ENCODE measurements at regions not wholly inside any gene's neighbourhood (a gene's known extent, or its start where the extent isn't known, plus 50 kb on each side); places are given as distances from the start of the nearest gene placed in this dataset.
"Not testable (repeated sequence)": the region's sequence is repeated elsewhere in the genome, so short reads cannot be mapped to it uniquely, and the experiment has no call there.

DNA sequence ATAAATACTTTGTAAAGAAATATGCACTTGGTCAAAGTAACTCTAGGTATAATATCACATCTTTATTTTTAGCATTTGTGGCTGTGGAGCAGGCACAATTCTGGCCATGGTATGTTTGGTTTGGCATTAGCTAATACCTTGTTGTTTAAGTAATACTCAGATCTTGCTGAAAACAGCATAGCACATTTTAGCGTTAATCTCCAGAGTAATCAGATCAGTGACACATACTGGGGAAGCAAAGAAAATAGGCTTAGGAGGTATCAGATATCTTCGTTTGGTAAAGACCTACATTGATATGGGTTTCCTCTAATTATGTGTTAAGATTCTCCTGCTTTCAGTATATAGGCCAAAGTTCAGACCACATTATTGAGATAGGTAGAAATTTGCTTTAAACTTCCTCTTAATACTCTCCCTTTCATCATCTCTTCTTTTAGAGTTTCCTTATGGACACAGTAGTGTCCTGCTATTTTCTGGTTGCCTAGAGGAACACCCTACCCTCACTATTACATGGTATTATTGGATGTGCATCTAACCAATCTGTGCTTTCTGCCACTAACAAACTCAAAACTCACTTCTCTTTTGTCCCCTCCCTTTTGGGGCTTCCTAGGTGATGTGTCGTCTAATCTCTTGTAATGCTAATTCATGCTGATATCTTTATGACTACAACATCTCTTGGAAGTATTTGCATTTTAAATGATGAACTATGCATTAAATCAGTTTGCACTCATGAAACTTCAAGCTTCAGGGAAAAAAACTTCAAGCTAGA lies 437.3 kb upstream of the ADAMTSL1 start:
- DNase-seq = no peak

DNA sequence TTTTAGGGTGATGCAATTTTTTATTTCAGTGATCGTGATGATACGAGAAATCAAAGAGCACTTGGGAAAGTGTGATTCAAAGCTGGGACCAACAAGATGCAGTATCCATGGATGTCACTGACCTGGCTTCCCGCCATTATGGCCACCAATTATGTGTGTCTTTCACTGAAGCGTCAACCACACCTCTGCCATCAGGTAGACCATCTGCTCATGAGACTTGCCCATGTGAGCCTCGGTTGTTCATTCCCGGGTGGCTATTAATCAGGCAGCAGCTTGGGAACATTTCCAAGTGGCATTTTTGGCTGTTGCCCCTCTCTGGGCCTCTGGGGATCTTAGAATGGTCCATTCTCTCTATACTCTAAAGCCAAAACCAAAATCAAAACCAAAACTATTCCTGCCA lies 436.0 kb upstream of the ADAMTSL1 start:
- no peak for DNase-seq

DNA sequence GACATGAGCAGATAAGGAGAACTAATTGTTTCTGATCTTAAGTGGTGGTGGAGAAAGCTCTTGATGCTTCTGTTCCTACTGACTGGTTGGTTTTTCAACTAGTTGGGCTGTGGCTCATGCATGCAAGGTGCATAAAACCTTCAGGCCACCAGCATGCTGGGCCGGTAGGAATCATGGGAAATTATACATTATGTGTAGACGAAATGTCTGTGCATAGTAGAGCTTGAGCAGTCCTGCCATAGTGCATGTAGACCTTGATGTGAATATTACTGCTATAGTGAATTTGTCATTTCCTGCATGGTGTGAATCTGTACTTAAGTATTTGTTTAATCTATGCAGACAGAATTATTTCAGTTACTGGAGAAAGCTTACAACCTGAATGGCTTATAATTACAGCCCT lies 433.6 kb upstream of the ADAMTSL1 start:
- DNase-seq = no peak

DNA sequence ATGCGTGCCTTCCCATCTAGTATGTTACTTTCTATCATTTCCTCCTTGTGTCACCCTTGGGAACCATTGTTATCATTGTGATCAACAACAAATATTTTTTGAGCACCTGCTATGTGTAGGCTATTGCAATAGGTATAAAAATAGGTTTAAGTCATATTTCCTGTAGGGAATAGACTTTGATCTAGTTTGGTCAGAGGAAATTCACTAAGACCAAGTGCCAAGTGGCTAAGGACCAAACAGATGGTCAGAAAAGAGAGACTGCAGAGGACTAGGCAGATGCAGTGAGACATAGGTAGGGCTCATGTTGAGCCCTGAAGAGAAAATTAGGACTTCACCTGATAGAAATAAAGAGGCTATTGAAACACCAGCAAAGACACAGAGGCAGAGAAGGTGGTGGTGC lies 430.0 kb upstream of the ADAMTSL1 start:
- DNase-seq = no peak

DNA sequence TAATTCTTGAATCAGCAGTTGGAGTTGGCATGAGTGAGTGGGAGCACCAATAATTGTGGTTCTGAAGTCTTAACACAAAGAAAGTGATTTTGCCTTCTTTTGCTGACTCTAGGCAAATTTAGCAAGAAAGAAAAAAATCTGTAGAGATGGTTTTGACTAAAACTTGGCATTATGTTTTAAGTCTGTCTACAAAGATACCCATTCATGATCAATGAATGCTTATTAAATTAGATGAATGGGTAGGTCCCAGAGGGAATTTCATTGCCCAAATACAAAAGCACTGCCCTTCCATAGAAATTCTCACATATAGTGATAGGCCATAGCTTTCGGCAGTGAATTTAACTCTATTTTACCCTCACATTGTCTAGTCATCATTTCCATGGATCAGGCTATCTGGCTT lies 428.6 kb upstream of the ADAMTSL1 start:
- no peak for DNase-seq

DNA sequence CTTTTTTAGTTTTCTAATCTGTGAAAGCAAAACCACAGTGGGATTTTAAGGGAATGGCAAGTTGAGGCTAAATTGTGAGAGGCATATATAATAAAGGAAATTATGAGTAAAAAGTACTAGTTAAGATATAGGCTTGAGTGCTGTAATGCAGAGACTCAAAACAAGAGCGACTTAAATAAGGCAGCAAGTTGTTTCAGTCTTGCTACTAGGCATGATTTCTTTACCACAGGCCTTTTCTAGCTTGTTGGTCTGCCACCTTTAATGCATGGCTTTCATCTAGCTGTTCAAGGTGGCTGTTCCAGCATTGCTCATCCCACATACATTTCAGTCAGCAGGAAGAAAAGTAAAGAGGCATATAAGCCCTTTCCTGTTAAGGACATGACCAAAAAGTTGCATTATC lies 427.9 kb upstream of the ADAMTSL1 start:
- no peak for DNase-seq

DNA sequence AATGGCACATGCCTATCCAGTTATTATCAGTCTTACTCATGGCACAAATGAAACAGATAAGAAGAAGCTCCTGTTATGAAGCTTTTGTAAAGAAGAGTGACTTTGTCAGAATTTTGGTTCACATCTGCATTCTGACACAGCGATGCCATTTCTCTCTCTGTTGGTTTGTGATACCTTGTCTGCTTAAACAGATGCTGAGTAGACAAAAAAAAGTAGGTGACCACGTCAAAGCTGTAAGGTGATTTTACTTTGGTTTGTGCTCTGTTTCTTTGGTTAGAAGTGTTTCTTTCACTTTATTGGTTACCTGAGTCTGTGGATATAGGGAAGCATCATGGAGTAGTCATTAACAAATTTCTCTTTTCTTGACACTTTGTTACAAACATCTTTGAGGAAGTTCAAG lies 422.3 kb upstream of the ADAMTSL1 start:
- no peak for DNase-seq

DNA sequence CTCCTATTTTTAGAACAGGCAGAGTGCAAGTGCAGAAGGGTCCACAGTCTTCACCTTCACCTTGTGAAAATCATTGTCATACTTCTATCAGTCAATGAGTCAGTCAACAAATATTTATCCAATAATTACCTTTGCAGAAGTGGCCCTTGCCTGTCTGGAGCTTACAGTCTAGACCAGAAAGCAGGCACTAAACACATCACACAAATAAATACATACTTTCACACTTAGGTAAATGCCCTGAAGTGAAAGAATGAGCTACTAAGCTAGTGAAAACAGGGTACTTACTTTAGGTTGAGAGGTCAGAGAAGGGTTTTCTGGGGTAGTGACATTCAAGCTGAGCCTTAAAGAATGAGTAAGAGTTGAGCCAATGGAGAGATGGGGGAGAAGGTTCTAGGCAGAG lies 421.9 kb upstream of the ADAMTSL1 start:
- DNase-seq = no peak

DNA sequence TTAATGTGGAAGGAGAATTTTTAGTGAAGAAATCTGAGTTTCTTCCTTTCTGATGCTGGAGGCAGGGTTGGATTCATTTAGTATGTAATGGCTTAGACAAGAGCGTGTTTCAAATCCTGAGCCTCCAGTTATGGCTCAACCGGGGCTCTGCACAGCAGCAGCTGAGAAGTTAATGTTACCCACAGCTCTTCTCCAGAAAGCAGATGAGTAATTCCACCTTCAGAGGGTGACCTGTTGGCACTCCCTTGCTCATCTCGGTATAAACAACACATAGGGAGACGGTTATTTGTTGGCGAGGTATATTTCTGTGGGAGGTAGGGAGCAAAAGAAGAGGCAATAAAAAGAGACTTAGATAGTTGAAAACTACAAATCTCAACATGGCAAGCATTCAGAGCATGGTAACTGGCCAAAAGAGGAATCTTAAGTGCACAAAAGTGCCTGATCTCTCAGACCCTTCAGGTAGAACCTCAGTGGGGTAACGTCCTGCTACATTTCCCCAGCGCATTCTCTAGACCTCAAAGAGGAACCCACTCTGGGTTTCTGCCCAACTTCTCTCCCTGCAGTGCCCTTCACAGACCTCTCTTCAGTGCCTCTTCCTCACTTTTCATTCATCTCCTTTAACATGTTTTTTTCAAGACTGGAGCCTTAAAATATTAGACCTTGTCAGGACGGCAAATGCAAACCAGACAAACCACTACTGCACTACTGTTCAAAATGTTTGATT lies 417.5 kb upstream of the ADAMTSL1 start:
- DNase-seq = no peak

DNA sequence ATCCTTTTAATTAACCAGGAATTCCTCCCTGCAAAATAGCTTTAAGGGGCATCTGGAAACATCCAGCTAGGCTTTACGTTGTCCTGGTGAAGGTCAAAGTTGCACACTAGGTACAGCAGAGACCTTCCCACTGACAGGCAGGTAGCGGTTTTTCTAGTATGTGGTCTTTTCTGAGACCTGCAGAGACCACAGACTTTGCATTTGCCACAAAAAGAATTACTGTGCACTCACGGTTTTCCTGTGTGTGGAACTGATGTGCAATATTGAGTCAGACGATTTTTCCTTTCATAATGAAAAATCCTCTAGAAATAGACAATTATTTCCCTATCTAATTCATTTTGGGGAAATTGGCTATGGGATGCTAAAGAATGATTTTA lies 417.0 kb upstream of the ADAMTSL1 start:
- no peak for DNase-seq

DNA sequence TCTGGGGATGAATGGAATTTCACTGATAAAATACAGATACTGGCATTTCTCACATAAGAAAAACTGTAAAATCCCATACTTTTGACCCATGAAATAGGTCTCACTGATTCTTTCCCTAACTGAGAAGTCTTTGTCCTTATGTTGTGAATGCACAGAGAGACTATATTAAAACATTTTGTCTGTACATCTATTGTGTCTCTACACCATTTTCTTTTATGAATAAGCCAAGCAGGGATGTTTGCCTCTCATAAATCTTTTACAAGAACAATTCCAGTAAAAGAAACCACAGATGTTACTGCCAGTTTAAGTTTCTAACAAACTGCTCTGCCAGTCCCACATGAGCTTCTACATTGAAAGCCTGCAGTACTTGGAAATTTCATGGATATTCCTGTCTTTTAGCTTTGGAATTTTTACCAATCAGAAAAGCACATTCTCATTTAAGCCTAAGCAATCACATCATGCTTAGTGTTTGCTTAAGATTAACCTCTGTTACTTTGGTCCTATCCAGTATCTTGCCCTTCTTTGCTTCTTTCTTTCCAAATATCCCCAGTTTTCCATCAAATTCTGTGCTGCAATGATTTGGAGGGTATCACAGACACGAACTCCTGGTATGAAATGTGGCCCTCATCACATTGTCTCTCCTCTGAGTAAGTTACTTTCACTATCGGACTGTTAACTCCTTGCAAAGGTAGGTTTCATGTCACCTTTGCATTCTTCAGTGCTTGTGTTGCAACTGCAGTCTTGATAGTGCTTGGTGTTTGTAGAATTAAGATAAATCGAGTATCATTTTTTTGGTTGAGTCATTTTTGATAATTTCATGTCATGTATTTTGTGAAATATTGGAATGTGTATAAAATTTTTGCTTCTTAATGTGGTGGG lies 415.1 kb upstream of the ADAMTSL1 start:
- DNase-seq = no peak

DNA sequence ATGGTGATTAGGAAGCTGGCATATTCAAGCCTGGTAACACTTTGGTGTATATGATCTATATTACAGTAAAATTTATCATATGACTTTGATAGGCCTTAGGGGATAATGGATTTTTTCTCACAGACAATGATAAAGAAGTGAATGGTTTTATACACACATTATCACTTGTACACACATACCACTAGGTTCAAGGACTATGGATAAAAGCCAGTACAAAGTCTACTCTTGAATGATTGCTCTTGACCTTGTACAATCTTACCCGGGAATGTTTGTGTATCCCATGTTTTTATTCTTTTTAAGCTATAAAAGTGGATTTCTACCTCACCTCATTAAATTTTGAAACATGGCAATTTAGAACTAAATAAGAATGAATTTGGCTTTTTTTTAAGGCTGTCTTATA lies 414.5 kb upstream of the ADAMTSL1 start:
- DNase-seq = no peak

DNA sequence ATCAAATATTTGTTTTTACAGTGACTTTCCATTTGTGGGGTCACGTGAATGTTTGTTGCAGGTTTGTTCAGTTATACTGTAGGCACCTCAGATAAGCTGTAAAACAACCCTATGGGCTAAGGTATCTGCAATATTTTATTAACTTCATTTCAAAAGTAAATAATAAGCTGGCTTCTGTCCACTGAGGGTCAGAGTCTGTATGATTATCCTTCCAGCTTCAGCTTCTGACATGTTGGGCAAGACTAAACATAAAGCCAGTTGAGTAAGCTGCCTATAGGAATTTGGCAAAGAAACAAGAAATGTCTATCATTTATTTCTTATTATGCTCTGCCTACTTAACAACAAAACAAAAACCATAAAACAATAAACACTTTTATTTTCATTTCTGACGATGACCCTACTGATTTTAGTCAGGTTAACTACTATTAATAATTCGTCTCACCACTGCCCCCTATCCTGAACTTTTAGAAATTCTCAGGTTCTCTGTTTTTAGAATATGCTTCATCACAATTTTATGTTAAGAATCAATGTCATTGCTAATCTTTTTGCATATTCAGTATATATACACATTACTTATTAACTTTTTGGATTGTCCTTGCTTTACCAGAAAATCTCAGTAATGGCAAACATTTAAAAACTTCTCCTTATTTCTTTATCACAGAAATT lies 413.6 kb upstream of the ADAMTSL1 start:
- no peak for DNase-seq

DNA sequence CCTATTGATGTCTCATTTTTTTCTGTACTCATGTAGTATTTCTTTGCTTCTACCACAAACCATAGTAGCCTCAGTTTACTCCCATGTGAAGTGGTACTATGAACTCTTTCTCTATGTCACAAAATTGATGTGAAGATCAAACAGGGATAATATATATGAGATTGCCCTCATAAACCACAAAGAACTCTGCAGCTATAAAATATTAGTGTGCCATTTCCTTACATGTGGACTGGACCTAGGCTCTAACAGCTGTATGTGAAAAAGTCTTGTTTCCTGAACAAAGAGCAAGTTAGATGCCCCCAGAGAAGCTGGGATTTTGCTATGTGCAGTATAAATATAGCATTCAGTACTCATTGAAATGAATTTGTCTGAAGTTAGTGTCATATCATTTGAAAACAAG lies 412.6 kb upstream of the ADAMTSL1 start:
- DNase-seq = no peak

DNA sequence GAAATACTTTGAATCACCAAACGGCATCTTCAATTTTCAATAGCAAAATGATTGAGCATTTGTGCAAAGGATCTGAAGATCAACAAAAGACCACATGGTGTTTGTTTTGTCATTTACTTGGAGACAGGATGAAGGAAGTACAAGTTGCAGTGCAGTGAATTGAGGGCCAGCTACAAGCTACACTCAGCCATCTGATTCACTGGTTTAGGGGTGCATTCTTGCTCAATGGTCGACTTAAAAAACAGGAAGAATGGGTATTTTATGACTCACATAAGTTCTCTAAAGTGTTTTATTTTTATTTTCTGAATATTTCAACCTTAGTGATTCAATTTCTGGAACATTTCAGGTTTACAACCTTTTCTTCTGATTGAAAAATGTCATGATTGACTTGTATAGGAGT lies 412.1 kb upstream of the ADAMTSL1 start:
- no peak for DNase-seq

DNA sequence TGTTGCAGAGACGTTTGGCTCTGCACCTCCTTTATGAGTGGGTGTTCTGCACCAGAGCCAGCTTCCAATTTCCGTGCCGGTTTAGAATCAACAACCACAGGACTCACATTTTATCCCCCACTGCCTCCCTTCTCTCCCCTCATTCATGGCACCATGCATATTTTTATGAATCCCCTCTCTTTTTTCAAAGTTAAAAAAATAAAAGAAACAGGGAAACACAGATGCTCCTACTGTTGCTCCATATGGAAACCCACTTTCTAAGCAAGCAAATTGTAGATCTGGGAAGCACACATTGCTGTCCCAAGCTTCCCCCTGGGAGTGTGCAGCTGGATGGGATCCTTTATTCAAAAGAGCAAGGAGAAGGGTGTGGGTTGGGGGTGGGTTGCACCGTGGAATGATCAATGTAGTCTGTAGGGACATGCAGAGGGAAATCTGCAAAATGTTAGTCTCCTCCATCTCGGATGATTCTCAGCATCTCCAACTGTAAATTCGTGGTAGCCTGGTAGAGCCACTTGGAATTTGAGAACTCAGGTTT lies 410.0 kb upstream of the ADAMTSL1 start:
- no peak for DNase-seq

DNA sequence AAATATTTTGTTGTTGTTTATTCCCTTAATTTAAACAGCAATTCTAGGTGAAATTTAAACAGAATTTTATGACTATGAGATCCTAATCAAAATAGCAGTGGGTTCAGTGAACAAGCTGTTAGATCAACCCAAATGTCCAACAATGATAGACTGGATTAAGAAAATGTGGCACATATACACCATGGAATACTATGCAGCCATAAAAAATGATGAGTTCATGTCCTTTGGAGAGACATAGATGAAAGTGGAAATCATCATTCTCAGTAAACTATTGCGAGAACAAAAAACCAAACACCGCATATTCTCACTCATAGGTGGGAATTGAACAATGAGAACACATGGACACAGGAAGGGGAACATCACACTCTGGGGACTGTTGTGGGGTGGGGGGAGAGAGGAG lies 407.3 kb upstream of the ADAMTSL1 start:
- not testable (repeated sequence) for DNase-seq

DNA sequence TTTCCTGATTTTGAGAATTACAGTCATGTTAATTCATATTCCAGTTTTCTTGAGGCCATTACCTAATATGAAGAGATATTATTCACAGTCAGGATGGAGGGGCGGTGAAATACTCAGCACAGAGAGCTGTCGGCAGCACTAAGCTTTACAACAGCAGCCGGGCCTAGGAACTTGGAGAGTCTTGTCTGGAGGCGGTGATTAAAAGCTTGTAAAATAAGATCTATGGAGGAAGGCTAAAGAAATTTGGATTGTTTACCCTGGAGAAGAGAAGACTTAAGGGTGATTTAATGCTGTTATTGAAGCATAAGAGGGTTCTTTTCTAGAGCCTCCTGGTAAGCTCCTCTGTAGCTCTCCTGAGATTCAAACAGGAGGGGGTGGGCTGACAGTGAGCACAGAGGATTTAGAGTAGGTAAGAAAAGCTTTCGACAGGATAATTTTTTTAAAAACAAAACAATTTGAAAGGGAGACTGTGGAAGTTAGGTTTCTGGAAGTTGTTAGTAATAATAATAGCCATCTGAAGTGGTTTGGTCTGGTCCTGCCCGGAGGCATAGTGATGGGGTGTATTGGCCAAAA lies 406.3 kb upstream of the ADAMTSL1 start:
- DNase-seq = no peak

DNA sequence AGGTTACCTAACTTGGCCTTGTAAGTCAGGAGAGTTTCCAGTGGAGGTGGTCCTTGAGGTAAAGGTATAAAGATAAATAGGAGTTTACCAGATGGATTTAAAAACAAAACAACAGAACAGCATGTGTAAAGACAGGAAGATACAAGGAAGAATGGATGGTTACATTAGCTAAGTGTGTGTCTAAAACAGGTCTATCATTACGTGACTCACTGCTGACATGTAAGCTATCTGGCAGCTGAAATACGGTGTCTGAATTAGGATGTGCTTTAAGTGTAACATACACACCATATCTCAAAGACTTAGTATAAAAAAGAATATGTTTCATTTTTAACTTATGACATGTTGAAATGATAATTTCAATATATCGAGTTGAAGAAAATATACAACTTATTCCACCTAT lies 405.1 kb upstream of the ADAMTSL1 start:
- no peak for DNase-seq

DNA sequence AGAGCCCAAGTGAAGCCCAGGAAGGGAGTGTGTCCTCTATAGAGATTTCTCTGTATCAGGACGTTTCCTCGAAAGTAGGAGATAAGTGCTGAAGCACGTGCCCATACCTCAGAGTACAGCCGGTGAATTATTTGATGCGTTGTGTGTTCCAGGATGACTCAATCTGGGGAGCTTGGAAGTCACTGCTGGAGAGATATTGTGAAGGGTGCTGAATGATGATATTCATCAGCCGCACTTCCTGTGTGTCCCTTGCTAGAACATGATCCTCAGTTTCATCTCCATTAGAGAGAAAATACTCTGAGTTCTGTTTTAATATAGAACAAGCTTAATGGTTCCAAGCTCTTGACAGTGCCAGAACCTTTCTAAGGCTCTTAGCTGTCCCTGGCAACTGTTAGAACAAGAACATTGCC lies 402.3 kb upstream of the ADAMTSL1 start:
- DNase-seq = no peak

DNA sequence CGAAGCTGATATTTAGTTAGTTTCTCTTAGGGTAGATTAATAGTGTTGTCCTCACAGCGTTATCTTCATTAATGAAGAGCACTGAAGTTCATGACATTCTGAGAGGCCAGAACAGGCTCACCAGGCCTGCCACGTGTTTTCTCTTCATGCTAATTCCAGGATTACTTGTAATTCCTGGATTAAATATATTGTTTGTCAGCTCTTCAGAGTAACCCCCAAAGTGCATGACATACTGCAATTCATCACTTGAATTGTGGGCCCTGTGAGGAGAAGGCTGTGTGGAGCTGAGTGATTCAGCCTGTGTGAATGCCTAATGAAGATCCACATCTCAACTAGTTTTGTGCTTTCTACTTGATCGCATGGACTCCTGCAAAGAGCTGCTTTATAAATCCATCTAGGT lies 401.0 kb upstream of the ADAMTSL1 start:
- DNase-seq = no peak

DNA sequence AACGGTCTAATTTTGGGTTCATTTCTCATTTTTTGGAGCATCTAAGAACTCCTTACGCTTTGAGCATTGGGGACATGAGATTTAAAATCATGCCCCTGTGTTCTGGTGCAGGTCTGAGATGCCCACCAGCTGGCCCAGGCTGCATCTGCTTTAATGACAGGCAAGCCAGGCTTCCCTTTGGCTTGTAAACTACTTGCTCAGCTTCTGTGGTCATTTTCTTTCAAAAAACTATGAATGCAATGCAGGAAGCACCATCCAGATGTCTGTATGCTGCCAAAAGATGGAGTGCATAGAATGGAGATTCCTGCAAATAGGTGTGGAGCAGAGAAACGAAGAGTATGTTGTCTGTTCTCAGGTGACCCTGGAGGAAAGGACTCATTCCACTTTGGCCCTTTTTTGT lies 399.9 kb upstream of the ADAMTSL1 start:
- no peak for DNase-seq

Data from T-helper 1 cell (primary cell).